GM18868 (cell line): ENCODE measurements at regions not wholly inside any gene's neighbourhood (a gene's known extent, or its start where the extent isn't known, plus 50 kb on each side); places are given as distances from the start of the nearest gene placed in this dataset.
"Not testable (repeated sequence)": the region's sequence is repeated elsewhere in the genome, so short reads cannot be mapped to it uniquely, and the experiment has no call there.

ENCODE experiments used
- ATAC-seq: cut with Tn5 transposase; IDR thresholded peaks from one replicate; pipeline ENCODE4 v1.9.1; 2021; ENCODE audit warnings: mild to moderate bottlenecking, moderate library complexity; ENCODE audit not compliant: unreplicated experiment

GRCh38 chr7:16267953-16268820 is 153.2 kb downstream of the CRPPA start:
- ATAC-seq, result no peak

- ATAC-seq, result no peak
Observed at GRCh38 chr7:16266877-16267276, 154.5 kb downstream of the CRPPA start.

GRCh38 chr7:16266470-16266869 is 154.9 kb downstream of the CRPPA start:
- ATAC-seq, result not testable (repeated sequence)

GRCh38 chr7:16265863-16266458 is 155.4 kb downstream of the CRPPA start:
- no peak for ATAC-seq

- no peak for ATAC-seq
Observed at GRCh38 chr7:16264823-16265804, 156.2 kb downstream of the CRPPA start.

GRCh38 chr7:16264036-16264819 is 157.1 kb downstream of the CRPPA start:
- ATAC-seq, result no peak

- ATAC-seq, result not testable (repeated sequence)
Observed at GRCh38 chr7:16263377-16263776, 158.0 kb downstream of the CRPPA start.

- no peak for ATAC-seq
Observed at GRCh38 chr7:16261654-16262053, 159.7 kb downstream of the CRPPA start.

- ATAC-seq, result no peak
Observed at GRCh38 chr7:16261100-16261499, 160.2 kb downstream of the CRPPA start.

GRCh38 chr7:16260236-16260728 is 161.1 kb downstream of the CRPPA start:
- ATAC-seq, result no peak

- ATAC-seq, result not testable (repeated sequence)
Observed at GRCh38 chr7:16256419-16256818, 164.9 kb downstream of the CRPPA start.

GRCh38 chr7:16255952-16256351 is 165.4 kb downstream of the CRPPA start:
- ATAC-seq, result not testable (repeated sequence)

- not testable (repeated sequence) for ATAC-seq
Observed at GRCh38 chr7:16250655-16251054, 170.7 kb downstream of the CRPPA start.

GRCh38 chr7:16249204-16249603 is 172.1 kb downstream of the CRPPA start:
- not testable (repeated sequence) for ATAC-seq

GRCh38 chr7:16248556-16248955 is 172.8 kb downstream of the CRPPA start:
- not testable (repeated sequence) for ATAC-seq

- no peak for ATAC-seq
Observed at GRCh38 chr7:16244469-16244868, 176.9 kb downstream of the CRPPA start.

- no peak for ATAC-seq
Observed at GRCh38 chr7:16242920-16243319, 178.4 kb downstream of the CRPPA start.

GRCh38 chr7:16241017-16241416 is 180.3 kb downstream of the CRPPA start:
- ATAC-seq, result no peak

- ATAC-seq, result no peak
Observed at GRCh38 chr7:16236381-16236780, 185.0 kb downstream of the CRPPA start.
